H9 (cell line): ENCODE measurements at regions not wholly inside any gene's neighbourhood (a gene's known extent, or its start where the extent isn't known, plus 50 kb on each side); places are given as distances from the start of the nearest gene placed in this dataset.

Source experiments
- DNase-seq: peaks from one replicate; pipeline ENCODE4 v3.0.0-alpha.2; 2017
- H2AFZ ChIP-seq: one replicate; pipeline ENCODE4 v1.6.1; 2013; ENCODE audit warnings: mild to moderate bottlenecking, low read length, control low read depth, moderate library complexity
- H2AK5ac ChIP-seq: 2 replicates; pipeline ENCODE4 v1.6.1; 2013; ENCODE audit warnings: low read length, control low read depth, mixed read lengths; ENCODE audit not compliant: insufficient read length
- H2BK120ac ChIP-seq: one replicate; pipeline ENCODE4 v1.6.1; 2013; ENCODE audit warnings: low read depth, mild to moderate bottlenecking, low read length, control low read depth, inconsistent platforms; ENCODE audit not compliant: poor library complexity, severe bottlenecking
- H2BK12ac ChIP-seq: 2 replicates; pipeline ENCODE4 v1.6.1; 2013; ENCODE audit warnings: low read length, control low read depth, mixed read lengths, low read depth; ENCODE audit not compliant: insufficient read length
- H2BK15ac ChIP-seq: 2 replicates; pipeline ENCODE4 v1.6.1; 2013; ENCODE audit warnings: low read depth, low read length, control low read depth
- H2BK20ac ChIP-seq: one replicate; pipeline ENCODE4 v1.6.1; 2013; ENCODE audit warnings: low read depth, mild to moderate bottlenecking, low read length, control low read depth, inconsistent platforms; ENCODE audit not compliant: poor library complexity, severe bottlenecking
- H2BK5ac ChIP-seq: 2 replicates; pipeline ENCODE4 v1.6.1; 2013; ENCODE audit warnings: low read length, control low read depth, mixed read lengths; ENCODE audit not compliant: insufficient read length
- H3K14ac ChIP-seq: 2 replicates; pipeline ENCODE4 v1.6.1; 2013; ENCODE audit warnings: low read length, control low read depth; ENCODE audit not compliant: insufficient read depth
- H3K18ac ChIP-seq: 2 replicates; pipeline ENCODE4 v1.6.1; 2013; ENCODE audit warnings: low read depth, mild to moderate bottlenecking, mixed read lengths, low read length, control low read depth; ENCODE audit not compliant: insufficient read length
- H3K23ac ChIP-seq: 2 replicates; pipeline ENCODE4 v1.6.1; 2013; ENCODE audit warnings: low read length, control low read depth, mixed read lengths, low read depth; ENCODE audit not compliant: insufficient read length
- H3K23me2 ChIP-seq: 2 replicates; pipeline ENCODE4 v1.6.1; 2013; ENCODE audit warnings: low read depth, mild to moderate bottlenecking, mixed read lengths, low read length, control low read depth; ENCODE audit not compliant: insufficient read length, poor library complexity, severe bottlenecking
- H3K27ac ChIP-seq: 2 replicates; pipeline ENCODE4 v1.5.1; 2013; ENCODE audit warnings: low read length, control low read depth, mixed read lengths, low read depth; ENCODE audit not compliant: insufficient read length
- H3K27me3 ChIP-seq: 2 replicates; pipeline ENCODE4 v1.6.1; 2013; ENCODE audit warnings: low read length, control low read depth, inconsistent platforms; ENCODE audit not compliant: insufficient read depth
- H3K4ac ChIP-seq: 2 replicates; pipeline ENCODE4 v1.6.1; 2013; ENCODE audit warnings: low read depth, mild to moderate bottlenecking, control low read depth, inconsistent platforms, low read length, moderate library complexity
- H3K4me1 ChIP-seq: 2 replicates; pipeline ENCODE4 v1.6.1; 2013; ENCODE audit warnings: low read length, control low read depth, inconsistent platforms; ENCODE audit not compliant: insufficient read depth
- H3K4me2 ChIP-seq: 2 replicates; pipeline ENCODE4 v1.6.1; 2013; ENCODE audit warnings: low read length, control low read depth, mixed read lengths; ENCODE audit not compliant: insufficient read length, insufficient read depth
- H3K56ac ChIP-seq: 2 replicates; pipeline ENCODE4 v1.6.1; 2013; ENCODE audit warnings: low read depth, mild to moderate bottlenecking, mixed read lengths, low read length, control low read depth; ENCODE audit not compliant: insufficient read length
- H3K79me1 ChIP-seq: 2 replicates; pipeline ENCODE4 v1.6.1; 2013; ENCODE audit warnings: low read depth, mild to moderate bottlenecking, moderate library complexity, low read length, control low read depth, inconsistent platforms; ENCODE audit not compliant: insufficient read depth, poor library complexity, severe bottlenecking
- H3K79me2 ChIP-seq: 2 replicates; pipeline ENCODE4 v1.6.1; 2013; ENCODE audit warnings: low read length, control low read depth, inconsistent platforms; ENCODE audit not compliant: insufficient read depth
- H3K9ac ChIP-seq: 2 replicates; pipeline ENCODE4 v1.6.1; 2013; ENCODE audit warnings: low read length, control low read depth, mixed read lengths; ENCODE audit not compliant: insufficient read length; ENCODE audit errors: extremely low read depth
- H3K9me3 ChIP-seq: one replicate; pipeline ENCODE4 v1.6.1; 2013; ENCODE audit warnings: low read depth, low read length, inconsistent platforms; ENCODE audit not compliant: control insufficient read depth
- H3T11ph ChIP-seq: one replicate; pipeline ENCODE4 v1.6.1; 2013; ENCODE audit warnings: mild to moderate bottlenecking, low read length, control low read depth, inconsistent platforms
- H4K20me1 ChIP-seq: one replicate; pipeline ENCODE4 v1.6.1; 2013; ENCODE audit not compliant: control insufficient read depth, insufficient read length, insufficient read depth
- H4K5ac ChIP-seq: 2 replicates; pipeline ENCODE4 v1.6.1; 2013; ENCODE audit warnings: low read depth, mild to moderate bottlenecking, mixed read lengths, low read length, control low read depth; ENCODE audit not compliant: insufficient read length
- H4K8ac ChIP-seq: replicated peaks from 2 replicates; pipeline ENCODE4 v1.6.1; 2013; ENCODE audit warnings: low read length, control low read depth, mixed read lengths, low read depth; ENCODE audit not compliant: insufficient read length
- H4K91ac ChIP-seq: 2 replicates; pipeline ENCODE4 v1.6.1; 2013; ENCODE audit warnings: low read depth, mild to moderate bottlenecking, moderate library complexity, mixed read lengths, low read length, control low read depth; ENCODE audit not compliant: insufficient read length
- H3K27ac Mint-ChIP-seq, 3 experiments: 2 replicates in 2 of 3; 3 replicates in 1 of 3; pipeline ENCODE4 v1.8.0; 2020 to 2021; ENCODE audit warnings: mixed read lengths in 3 of 3, mild to moderate bottlenecking in 1 of 3, moderate library complexity in 1 of 3
- H3K27me3 Mint-ChIP-seq: 2 replicates; pipeline ENCODE4 v1.8.0; 2021; ENCODE audit warnings: low read depth, mild to moderate bottlenecking, moderate library complexity, mixed read lengths
- H3K36me3 Mint-ChIP-seq, 3 experiments: 2 replicates in 2 of 3; 3 replicates in 1 of 3; pipeline ENCODE4 v1.8.0; 2020 to 2021; ENCODE audit warnings: low read depth in 3 of 3, mixed read lengths in 3 of 3; ENCODE audit not compliant: insufficient read depth in 1 of 3
- H3K4me1 Mint-ChIP-seq, 2 experiments: 2 replicates each; pipeline ENCODE4 v1.8.0; 2020; ENCODE audit warnings: mixed read lengths in 2 of 2
- H3K4me3 Mint-ChIP-seq, 2 experiments: 2 replicates in 1 of 2; 3 replicates in 1 of 2; pipeline ENCODE4 v1.8.0; 2020 to 2021; ENCODE audit warnings: mild to moderate bottlenecking in 2 of 2, mixed read lengths in 2 of 2, moderate library complexity in 1 of 2
- H3K9me3 Mint-ChIP-seq, 2 experiments: 2 replicates in 1 of 2; 3 replicates in 1 of 2; pipeline ENCODE4 v1.8.0; 2020; ENCODE audit warnings: mild to moderate bottlenecking in 2 of 2, mixed read lengths in 2 of 2, moderate library complexity in 1 of 2
- WGBS: extraction: QIAGEN DNeasy Blood & Tissue Kit; methylation state at CpG from one replicate; pipeline ENCODE4 v1.1.7; 2013; ENCODE audit warnings: missing lambda C conversion rate, low lambda C conversion rate, mixed read lengths; ENCODE audit not compliant: insufficient read length; ENCODE audit errors: extremely low coverage; 5-methylcytosine and 5-hydroxymethylcytosine counted together
- TF ChIP-seq, protein P1 (sequence below): fragments of 200-600 bp; sonication (generic); conservative IDR thresholded peaks from 3 replicates; pipeline ENCODE4 v1.8.0; 2021; ENCODE audit warnings: antibody characterized with exemption, mild to moderate bottlenecking

GRCh38 chr5:52015760-52016159 is 632.5 kb downstream of the ISL1 start:
- H3K4me2 ChIP-seq: no peak overlapping the region
- H3K4ac ChIP-seq: no peak overlapping the region
- no peaks in the 10 kb centered on the region for H3K4me1 ChIP-seq
- H3K9me3 ChIP-seq: no peaks in the 10 kb centered on the region
- H2BK20ac ChIP-seq: no peak overlapping the region
- no peak overlapping the region for H2BK12ac ChIP-seq
- no peaks in the 10 kb centered on the region for H3K27me3 ChIP-seq
- H2BK15ac ChIP-seq: no peak overlapping the region
- no peaks in the 10 kb centered on the region for H3K23me2 ChIP-seq
- no peak overlapping the region for H4K91ac ChIP-seq
- no peaks in the 10 kb centered on the region for H3K79me1 ChIP-seq
- no peak overlapping the region for H2BK120ac ChIP-seq
- TF ChIP-seq, protein P1, sequence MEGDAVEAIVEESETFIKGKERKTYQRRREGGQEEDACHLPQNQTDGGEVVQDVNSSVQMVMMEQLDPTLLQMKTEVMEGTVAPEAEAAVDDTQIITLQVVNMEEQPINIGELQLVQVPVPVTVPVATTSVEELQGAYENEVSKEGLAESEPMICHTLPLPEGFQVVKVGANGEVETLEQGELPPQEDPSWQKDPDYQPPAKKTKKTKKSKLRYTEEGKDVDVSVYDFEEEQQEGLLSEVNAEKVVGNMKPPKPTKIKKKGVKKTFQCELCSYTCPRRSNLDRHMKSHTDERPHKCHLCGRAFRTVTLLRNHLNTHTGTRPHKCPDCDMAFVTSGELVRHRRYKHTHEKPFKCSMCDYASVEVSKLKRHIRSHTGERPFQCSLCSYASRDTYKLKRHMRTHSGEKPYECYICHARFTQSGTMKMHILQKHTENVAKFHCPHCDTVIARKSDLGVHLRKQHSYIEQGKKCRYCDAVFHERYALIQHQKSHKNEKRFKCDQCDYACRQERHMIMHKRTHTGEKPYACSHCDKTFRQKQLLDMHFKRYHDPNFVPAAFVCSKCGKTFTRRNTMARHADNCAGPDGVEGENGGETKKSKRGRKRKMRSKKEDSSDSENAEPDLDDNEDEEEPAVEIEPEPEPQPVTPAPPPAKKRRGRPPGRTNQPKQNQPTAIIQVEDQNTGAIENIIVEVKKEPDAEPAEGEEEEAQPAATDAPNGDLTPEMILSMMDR: no peak
- H3K9ac ChIP-seq: no peak overlapping the region
- H3K27ac ChIP-seq: no peak overlapping the region
- Mint-ChIP-seq H3K36me3 (no peaks in the 10 kb centered on the region), H3K4me1 (peaks cover 8 to 9% of the 10 kb centered on the region in 2 experiments), H3K4me3 (no peak overlapping the region), H3K9me3 (no peaks in the 10 kb centered on the region), H3K27me3 (no peaks in the 10 kb centered on the region), H3K27ac (peak overlapping the region in 1 of 3 experiments; percentile 57; a peak in 1 of 7 replicates)
- H3T11ph ChIP-seq: no peak overlapping the region
- H4K20me1 ChIP-seq: no peaks in the 10 kb centered on the region
- DNase-seq: no peak
- no peak overlapping the region for H2BK5ac ChIP-seq
- no peaks in the 10 kb centered on the region for H3K79me2 ChIP-seq
- no peak overlapping the region for H2AK5ac ChIP-seq
- no peak overlapping the region for H3K14ac ChIP-seq
- no CpG with 5 or more reads among the region's 5 CpGs for WGBS
- no peak overlapping the region for H4K8ac ChIP-seq
- no peak overlapping the region for H2AFZ ChIP-seq
- no peak overlapping the region for H3K23ac ChIP-seq
- H4K5ac ChIP-seq: no peak overlapping the region
- no peak overlapping the region for H3K56ac ChIP-seq
- no peak overlapping the region for H3K18ac ChIP-seq
